ENCODE measurements at regions not wholly inside any gene's neighbourhood (a gene's known extent, or its start where the extent isn't known, plus 50 kb on each side); places are given as distances from the start of the nearest gene placed in this dataset.

DNA sequence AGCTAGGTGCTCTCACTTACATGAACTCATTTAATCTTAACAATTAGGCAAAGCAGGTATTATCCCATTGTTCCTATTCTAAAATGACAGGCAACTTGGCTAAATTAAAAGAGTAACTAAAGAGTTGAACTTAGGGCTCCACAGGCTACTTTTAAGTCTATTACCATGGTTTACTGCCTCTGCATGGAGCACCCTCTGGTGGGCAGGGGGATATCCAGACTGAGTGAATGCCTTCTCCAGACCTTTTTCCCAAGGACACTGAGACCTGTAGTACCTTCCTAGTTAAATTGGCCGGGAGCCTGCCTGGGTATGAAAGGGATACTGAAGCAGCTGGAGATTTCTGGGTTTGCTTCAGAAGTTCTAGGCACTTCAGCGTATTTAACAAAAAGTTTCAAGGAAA, 238.1 kb downstream of the ELAVL2 start:
- no peaks in the 10 kb centered on the region for H3K27me3 ChIP-seq (ENCODE audit: insufficient read depth, poor library complexity, severe bottlenecking)
- no peak overlapping the region for H3K27ac ChIP-seq (ENCODE audit: poor library complexity, severe bottlenecking)
- TF ChIP-seq CTCF (IDR thresholded peaks at IDR 0.05; ENCODE audit: poor library complexity, severe bottlenecking): no peak
- peaks cover 13% of the 10 kb centered on the region for H3K4me1 ChIP-seq (ENCODE audit: insufficient read depth, poor library complexity, severe bottlenecking)
- H3K36me3 ChIP-seq (ENCODE audit: low read depth): no peaks in the 10 kb centered on the region
- no peak for DNase-seq (ENCODE audit: low spot score)
- H3K4me3 ChIP-seq (ENCODE audit: severe bottlenecking): no peak overlapping the region
- H3K9me3 ChIP-seq (ENCODE audit: severe bottlenecking): no peaks in the 10 kb centered on the region
- no peak for ATAC-seq (ENCODE audit: low read depth)

GRCh38 chr9:23590276-23591000, 235.6 kb downstream of the ELAVL2 start:
- TF ChIP-seq CTCF (IDR thresholded peaks at IDR 0.05; ENCODE audit: poor library complexity, severe bottlenecking): no peak
- no peaks in the 10 kb centered on the region for H3K36me3 ChIP-seq (ENCODE audit: low read depth)
- no peak overlapping the region for H3K27ac ChIP-seq (ENCODE audit: poor library complexity, severe bottlenecking)
- peaks cover 10% of the 10 kb centered on the region for H3K4me1 ChIP-seq (ENCODE audit: insufficient read depth, poor library complexity, severe bottlenecking)
- no peaks in the 10 kb centered on the region for H3K9me3 ChIP-seq (ENCODE audit: severe bottlenecking)
- no peaks in the 10 kb centered on the region for H3K27me3 ChIP-seq (ENCODE audit: insufficient read depth, poor library complexity, severe bottlenecking)
- DNase-seq (ENCODE audit: low spot score): no peak
- peak; percentile 88 for ATAC-seq (ENCODE audit: low read depth)
- no peak overlapping the region for H3K4me3 ChIP-seq (ENCODE audit: severe bottlenecking)

DNA sequence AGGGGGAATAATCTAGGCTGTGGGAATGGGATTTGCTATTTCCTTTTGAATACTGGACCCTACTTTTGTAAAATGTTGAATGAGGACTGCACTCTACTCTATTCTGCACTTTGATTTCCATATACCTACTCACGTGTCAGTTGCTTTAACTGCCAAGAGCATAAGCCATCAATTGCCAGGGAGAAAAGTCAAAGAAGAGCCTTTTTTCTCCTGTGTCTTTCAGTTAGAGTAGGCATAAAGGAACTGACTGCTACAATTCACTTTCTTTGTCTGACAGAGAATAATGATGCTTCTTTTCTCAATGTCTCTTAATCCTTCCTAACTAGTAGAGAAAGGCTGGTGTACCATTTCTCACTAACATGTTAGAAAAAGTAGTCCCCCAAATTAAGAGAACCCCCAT, 231.6 kb downstream of the ELAVL2 start:
- Histone ChIP-seq H3K9me3 (ENCODE audit: severe bottlenecking) (no peaks in the 10 kb centered on the region), H3K27me3 (ENCODE audit: insufficient read depth, poor library complexity, severe bottlenecking) (no peaks in the 10 kb centered on the region), H3K27ac (ENCODE audit: poor library complexity, severe bottlenecking) (no peak overlapping the region), H3K36me3 (ENCODE audit: low read depth) (no peaks in the 10 kb centered on the region), H3K4me3 (ENCODE audit: severe bottlenecking) (no peak overlapping the region), H3K4me1 (ENCODE audit: insufficient read depth, poor library complexity, severe bottlenecking) (peaks cover 29% of the 10 kb centered on the region)
- DNase-seq (ENCODE audit: low spot score) (no peak), ATAC-seq (ENCODE audit: low read depth) (no peak)
- TF ChIP-seq CTCF (IDR thresholded peaks at IDR 0.05; ENCODE audit: poor library complexity, severe bottlenecking): no peak

- DNase-seq (ENCODE audit: low spot score): no peak
- Histone ChIP-seq H3K27me3 (ENCODE audit: insufficient read depth, poor library complexity, severe bottlenecking) (no peaks in the 10 kb centered on the region), H3K4me3 (ENCODE audit: severe bottlenecking) (no peak overlapping the region), H3K27ac (ENCODE audit: poor library complexity, severe bottlenecking) (no peak overlapping the region), H3K9me3 (ENCODE audit: severe bottlenecking) (no peaks in the 10 kb centered on the region), H3K36me3 (ENCODE audit: low read depth) (no peaks in the 10 kb centered on the region), H3K4me1 (ENCODE audit: insufficient read depth, poor library complexity, severe bottlenecking) (peaks cover 35% of the 10 kb centered on the region)
- TF ChIP-seq CTCF (IDR thresholded peaks at IDR 0.05; ENCODE audit: poor library complexity, severe bottlenecking): no peak
- ATAC-seq (ENCODE audit: low read depth): no peak
Observed at GRCh38 chr9:23596913-23597634, 229.0 kb downstream of the ELAVL2 start.

GRCh38 chr9:23598994-23599393, 227.0 kb downstream of the ELAVL2 start:
- Histone ChIP-seq H3K4me1 (ENCODE audit: insufficient read depth, poor library complexity, severe bottlenecking) (peaks cover 35% of the 10 kb centered on the region), H3K9me3 (ENCODE audit: severe bottlenecking) (no peaks in the 10 kb centered on the region), H3K27ac (ENCODE audit: poor library complexity, severe bottlenecking) (peak overlapping the region; percentile 71), H3K36me3 (ENCODE audit: low read depth) (no peaks in the 10 kb centered on the region; the same call in 1 of the 2 replicates), H3K4me3 (ENCODE audit: severe bottlenecking) (no peak overlapping the region), H3K27me3 (ENCODE audit: insufficient read depth, poor library complexity, severe bottlenecking) (no peaks in the 10 kb centered on the region)
- no peak for TF ChIP-seq CTCF (IDR thresholded peaks at IDR 0.05; ENCODE audit: poor library complexity, severe bottlenecking)
- ATAC-seq (ENCODE audit: low read depth) (peak; percentile 96), DNase-seq (ENCODE audit: low spot score) (no peak)

Measured in RWPE2 (cell line).